A549 (cell line): ENCODE measurements at regions not wholly inside any gene's neighbourhood (a gene's known extent, or its start where the extent isn't known, plus 50 kb on each side); places are given as distances from the start of the nearest gene placed in this dataset.
A peak's percentile ranks its signal among the peaks of the same experiment; 100 is the strongest.

Experiments used
- ATAC-seq, 2 experiments: fragments of 200-7000 bp in 1 of 2; fragments of >200 bp in 1 of 2; cut with Nextera tagmentation in 1 of 2; cut with Tn5 transposase in 1 of 2; 3 replicates each; pipeline versions ENCODE4 v1.8.0 to v1.9.1; 2018 to 2020; ENCODE audit warnings: mild to moderate bottlenecking in 1 of 2, moderate library complexity in 1 of 2
- CTCF ChIA-PET: fragments of 300-600 bp; sonication (Branson Sonifier 250); formaldehyde crosslinking; extraction: SDS; loops from one replicate; lab custom pipeline; 2021; ENCODE audit warnings: antibody characterized with exemption, inconsistent platforms; lab: Yijun Ruan, JAX
- POLR2A ChIA-PET: fragments of 350-600 bp; formaldehyde crosslinking; extraction: SDS; loops from one replicate; lab custom pipeline; 2021; ENCODE audit warnings: antibody characterized with exemption, inconsistent platforms; lab: Yijun Ruan, JAX
- DNase-seq, 2 experiments: peaks; one replicate each; pipeline versions ENCODE4 v3.0.0 to v3.0.0-alpha.2; 2011 to 2016; ENCODE audit warnings: low read depth in 1 of 2, low spot score in 1 of 2
- FAIRE-seq: peaks from 2 replicates; lab custom pipeline; 2011; peaks lifted over from hg19 to GRCh38; lab: Jason Lieb, UNC
- H3K27ac ChIP-seq, 2 experiments: fragments of >200 bp; sonication (Bioruptor Twin); formaldehyde crosslinking; 3 replicates each; pipeline ENCODE4 v1.5.1; 2016 to 2017
- H3K4me1 ChIP-seq: fragments of >200 bp; sonication (Bioruptor Twin); formaldehyde crosslinking; 3 replicates; pipeline ENCODE4 v1.6.1; 2016
- H3K4me2 ChIP-seq: fragments of >200 bp; sonication (Bioruptor Twin); formaldehyde crosslinking; 3 replicates; pipeline ENCODE4 v1.6.1; 2016
- H3K4me3 ChIP-seq: fragments of >200 bp; sonication (Bioruptor Twin); formaldehyde crosslinking; 3 replicates; pipeline ENCODE4 v1.5.1; 2016
- H3K9me3 ChIP-seq: fragments of >200 bp; sonication (Bioruptor Twin); formaldehyde crosslinking; 3 replicates; pipeline ENCODE4 v1.6.1; 2016
- CBX2 ChIP-seq: fragments of 200-600 bp; sonication (generic); IDR thresholded peaks from 2 replicates; pipeline ENCODE4 v1.6.1; 2016; ENCODE audit warnings: low read depth, mild to moderate bottlenecking, borderline replicate concordance
- CBX8 ChIP-seq: fragments of 200-600 bp; sonication (generic); IDR thresholded peaks from 2 replicates; pipeline ENCODE4 v1.6.1; 2016
- CEBPB ChIP-seq, 2 experiments: fragments of >200 bp in 1 of 2; sonication (Bioruptor Twin) in 1 of 2; formaldehyde crosslinking in 1 of 2; IDR thresholded peaks; 2 replicates each; pipeline ENCODE4 v1.6.1; 2012 to 2016
- CHD2 ChIP-seq: fragments of 150-350 bp; IDR thresholded peaks from 2 replicates; pipeline ENCODE4 v1.6.1; 2014; ENCODE audit warnings: low read length; ENCODE audit not compliant: partially characterized antibody
- EHMT2 ChIP-seq: fragments of 200-600 bp; sonication (generic); IDR thresholded peaks from 2 replicates; pipeline ENCODE4 v1.6.1; 2016; ENCODE audit warnings: antibody characterized with exemption, low read depth, mild to moderate bottlenecking, moderate library complexity
- EP300 ChIP-seq, 2 experiments: fragments of >200 bp; sonication (Bioruptor Twin); formaldehyde crosslinking; IDR thresholded peaks; 2 replicates in 1 of 2; 3 replicates in 1 of 2; pipeline ENCODE4 v1.6.1; 2016 to 2017
- ESRRA ChIP-seq: fragments of 150-350 bp; IDR thresholded peaks from 2 replicates; pipeline ENCODE4 v1.6.1; 2014; ENCODE audit warnings: mild to moderate bottlenecking, low read length, borderline replicate concordance
- FOSL2 ChIP-seq, 2 experiments: fragments of 450-650 bp in 1 of 2; fragments of >200 bp in 1 of 2; sonication (Bioruptor Twin) in 1 of 2; formaldehyde crosslinking; IDR thresholded peaks; 2 replicates each; pipeline versions ENCODE4 v1.5.0 to v1.6.1; 2016 to 2020; ENCODE audit warnings: mild to moderate bottlenecking in 1 of 2, moderate library complexity in 1 of 2
- GATA3 ChIP-seq: IDR thresholded peaks from 2 replicates; pipeline ENCODE4 v1.6.1; 2012; ENCODE audit warnings: borderline replicate concordance
- HEYL ChIP-seq: fragments of 250-450 bp; sonication (Bioruptor Pico); IDR thresholded peaks from 2 replicates; pipeline ENCODE4 v1.8.0; 2021; ENCODE audit warnings: mild to moderate bottlenecking, moderate library complexity
- HOXA7 ChIP-seq: fragments of 250-450 bp; sonication (Bioruptor Pico); IDR thresholded peaks from 2 replicates; pipeline ENCODE4 v1.5.0; 2020; ENCODE audit warnings: mild to moderate bottlenecking, moderate library complexity
- HOXB5 ChIP-seq: fragments of 250-450 bp; sonication (Bioruptor Pico); IDR thresholded peaks from 2 replicates; pipeline ENCODE4 v1.5.0; 2020; ENCODE audit warnings: mild to moderate bottlenecking, moderate library complexity
- JUN ChIP-seq, 2 experiments: fragments of >200 bp; sonication (Bioruptor Twin); formaldehyde crosslinking; IDR thresholded peaks; 2 replicates in 1 of 2; 3 replicates in 1 of 2; pipeline ENCODE4 v1.6.1; 2016 to 2017
- JUNB ChIP-seq: fragments of >200 bp; sonication (Bioruptor Twin); formaldehyde crosslinking; IDR thresholded peaks from 2 replicates; pipeline ENCODE4 v1.6.1; 2016
- MAFK ChIP-seq: fragments of 450-650 bp; IDR thresholded peaks from 2 replicates; pipeline ENCODE4 v1.6.1; 2014; ENCODE audit not compliant: partially characterized antibody
- NFE2L2 ChIP-seq: fragments of 150-350 bp; conservative IDR thresholded peaks from 2 replicates; pipeline ENCODE4 v1.6.1; 2014; ENCODE audit warnings: low read length
- NR3C1 ChIP-seq: fragments of >200 bp; sonication (Bioruptor Twin); formaldehyde crosslinking; IDR thresholded peaks from 3 replicates; pipeline ENCODE4 v1.6.1; 2017
- PHF8 ChIP-seq: fragments of 200-600 bp; sonication (generic); IDR thresholded peaks from 2 replicates; pipeline ENCODE4 v1.6.1; 2016; ENCODE audit warnings: low read depth, mild to moderate bottlenecking, antibody characterized with exemption, moderate library complexity, borderline replicate concordance
- RAD21 ChIP-seq, 2 experiments: fragments of >200 bp in 1 of 2; sonication (Bioruptor Twin) in 1 of 2; formaldehyde crosslinking in 1 of 2; IDR thresholded peaks in 1 of 2; conservative IDR thresholded peaks in 1 of 2; 2 replicates in 1 of 2; 3 replicates in 1 of 2; pipeline ENCODE4 v1.6.1; 2012 to 2018; ENCODE audit warnings: inconsistent platforms in 1 of 2
- RARB ChIP-seq: fragments of 250-450 bp; sonication (Bioruptor Pico); IDR thresholded peaks from 2 replicates; pipeline ENCODE4 v1.8.0; 2021; ENCODE audit warnings: mild to moderate bottlenecking, moderate library complexity
- RNF2 ChIP-seq: fragments of 200-600 bp; sonication (generic); IDR thresholded peaks from 2 replicates; pipeline ENCODE4 v1.6.1; 2016; ENCODE audit warnings: low read depth, mild to moderate bottlenecking, antibody characterized with exemption, moderate library complexity, borderline replicate concordance
- SMC3 ChIP-seq: fragments of >200 bp; sonication (Bioruptor Twin); formaldehyde crosslinking; IDR thresholded peaks from 3 replicates; pipeline ENCODE4 v1.6.1; 2018; ENCODE audit warnings: inconsistent platforms
- ZC3H11A ChIP-seq: fragments of 450-650 bp; IDR thresholded peaks from 2 replicates; pipeline ENCODE4 v1.6.1; 2014; ENCODE audit warnings: antibody characterized with exemption, mild to moderate bottlenecking
- ZNF302 ChIP-seq: fragments of 250-450 bp; sonication (Bioruptor Pico); IDR thresholded peaks from 2 replicates; pipeline ENCODE4 v1.9.0; 2021; ENCODE audit warnings: inconsistent platforms, mild to moderate bottlenecking, moderate library complexity
- WGBS: methylation state at CpG from one replicate; pipeline ENCODE4 v1.1.6; 2017; ENCODE audit errors: missing lambda C conversion rate; 5-methylcytosine and 5-hydroxymethylcytosine counted together
- TF ChIP-seq, protein P1 (sequence below): fragments of 250-450 bp; sonication (Bioruptor Pico); IDR thresholded peaks from 2 replicates; pipeline ENCODE4 v1.5.0; 2020; ENCODE audit warnings: low read depth, mild to moderate bottlenecking, moderate library complexity
- TF ChIP-seq, protein P2 (sequence below): fragments of >200 bp; sonication (Bioruptor Twin); formaldehyde crosslinking; IDR thresholded peaks from 3 replicates; pipeline ENCODE4 v1.6.1; 2016
- TF ChIP-seq, protein P3 (sequence below): IDR thresholded peaks from 2 replicates; pipeline ENCODE4 v1.6.1; 2012
- TF ChIP-seq, protein P4 (sequence below): IDR thresholded peaks from 2 replicates; pipeline ENCODE4 v1.6.1; 2012
- TF ChIP-seq, protein P5 (sequence below): fragments of >200 bp; sonication (Bioruptor Twin); formaldehyde crosslinking; IDR thresholded peaks from 2 replicates; pipeline ENCODE4 v1.6.1; 2016
- TF ChIP-seq, protein P6 (sequence below): fragments of 250-450 bp; sonication (Bioruptor Pico); IDR thresholded peaks from 2 replicates; pipeline ENCODE4 v1.5.0; 2021; ENCODE audit warnings: mild to moderate bottlenecking, moderate library complexity, borderline replicate concordance

DNA sequence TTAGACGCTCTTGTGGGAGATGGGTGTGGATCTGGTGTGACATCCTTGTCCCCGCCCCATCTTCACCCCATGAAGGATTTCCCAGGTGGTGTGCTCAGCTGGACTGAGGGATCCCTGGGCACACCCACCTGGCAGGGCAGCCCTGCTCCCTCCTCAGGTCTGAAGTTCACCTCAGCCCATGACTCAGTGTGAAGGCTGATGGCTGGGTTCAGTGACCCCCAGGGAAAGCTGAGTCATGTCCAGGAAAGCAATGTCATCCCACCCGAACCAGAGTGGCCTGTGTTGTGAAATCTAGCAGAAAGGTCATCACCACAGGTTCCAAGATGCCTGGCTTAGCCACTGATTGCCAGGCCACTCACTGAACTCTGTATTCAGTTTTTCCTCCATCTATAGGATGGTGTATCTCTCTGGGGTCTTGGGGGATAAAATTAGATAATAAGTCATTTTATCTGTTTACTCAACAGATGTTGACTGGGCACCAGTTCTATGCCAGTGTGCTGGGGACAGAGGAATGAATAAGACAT, 97.7 kb upstream of the JUN start:
- CTCF ChIA-PET: interaction anchor here (1.2 kb wide), 1 partner anchor 16 kb away, joined by 3 read pairs; no protein-coding TSS in a partner anchor
- 38% methylated on average over 2 of the region's 3 CpGs for WGBS
- peak; percentile 86 to 88 for ATAC-seq

DNA sequence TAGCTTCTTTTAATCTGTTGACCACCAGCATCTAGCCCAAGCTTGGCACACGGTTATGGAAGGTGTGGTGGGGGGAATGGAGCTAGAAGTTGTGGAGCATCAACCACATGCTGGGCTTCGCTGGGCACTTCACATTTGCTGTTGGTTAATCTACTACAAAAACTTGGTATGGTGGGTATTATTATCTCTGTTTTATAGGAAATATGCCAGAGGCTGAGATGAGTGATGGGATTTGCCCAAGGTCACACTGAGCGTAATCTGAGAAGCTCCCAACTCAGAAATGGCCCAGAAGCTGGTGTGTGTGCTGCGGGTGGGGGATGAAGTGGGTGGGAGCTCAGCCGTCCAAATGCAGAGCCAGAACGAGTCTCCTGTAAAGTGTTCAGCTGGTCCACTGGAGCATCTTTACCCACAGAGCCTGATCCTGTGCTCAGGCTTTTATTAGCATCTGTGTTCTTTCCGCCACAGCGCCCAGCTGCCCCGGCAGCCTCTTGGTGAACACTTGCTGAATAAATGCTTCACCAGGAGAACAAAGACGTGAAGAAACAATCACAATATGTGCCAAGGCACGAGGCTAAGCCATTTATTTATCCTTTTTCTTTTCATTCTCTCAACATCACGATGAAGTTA, 98.6 kb upstream of the JUN start:
- ATAC-seq (no peak), FAIRE-seq (no peak), DNase-seq (no peak)
- 93% methylated on average over 12 of the region's 12 CpGs for WGBS
- H3K4me3 ChIP-seq: no peak overlapping the region
- peak overlapping the region; percentile 46 for H3K4me2 ChIP-seq
- ChIA-PET CTCF (interaction anchor here (1.0 kb wide), 1 partner anchor 10 kb away, joined by 3 read pairs; no protein-coding TSS in a partner anchor), POLR2A (interaction anchor here (0.9 to 2.1 kb wide), 5 partner anchors 21 to 99 kb away, joined by 3 to 11 read pairs (median 6); partner anchors contain the start of gene JUN)
- TF ChIP-seq, protein P1, sequence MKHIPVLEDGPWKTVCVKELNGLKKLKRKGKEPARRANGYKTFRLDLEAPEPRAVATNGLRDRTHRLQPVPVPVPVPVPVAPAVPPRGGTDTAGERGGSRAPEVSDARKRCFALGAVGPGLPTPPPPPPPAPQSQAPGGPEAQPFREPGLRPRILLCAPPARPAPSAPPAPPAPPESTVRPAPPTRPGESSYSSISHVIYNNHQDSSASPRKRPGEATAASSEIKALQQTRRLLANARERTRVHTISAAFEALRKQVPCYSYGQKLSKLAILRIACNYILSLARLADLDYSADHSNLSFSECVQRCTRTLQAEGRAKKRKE: no peak
- TF ChIP-seq HOXA7 (CRISPR knock-in tag) (no peak), ZC3H11A (no peak), NFE2L2 (no peak), ESRRA (no peak), PHF8 (no peak), ZNF302 (no peak), CEBPB (IDR thresholded peaks at IDR 0.05) (no peak), RNF2 (no peak), MAFK (no peak), HEYL (CRISPR knock-in tag) (no peak), JUNB (no peak), CBX8 (no peak), CBX2 (no peak), CHD2 (no peak), NR3C1 (no peak)
- TF ChIP-seq, protein P2, sequence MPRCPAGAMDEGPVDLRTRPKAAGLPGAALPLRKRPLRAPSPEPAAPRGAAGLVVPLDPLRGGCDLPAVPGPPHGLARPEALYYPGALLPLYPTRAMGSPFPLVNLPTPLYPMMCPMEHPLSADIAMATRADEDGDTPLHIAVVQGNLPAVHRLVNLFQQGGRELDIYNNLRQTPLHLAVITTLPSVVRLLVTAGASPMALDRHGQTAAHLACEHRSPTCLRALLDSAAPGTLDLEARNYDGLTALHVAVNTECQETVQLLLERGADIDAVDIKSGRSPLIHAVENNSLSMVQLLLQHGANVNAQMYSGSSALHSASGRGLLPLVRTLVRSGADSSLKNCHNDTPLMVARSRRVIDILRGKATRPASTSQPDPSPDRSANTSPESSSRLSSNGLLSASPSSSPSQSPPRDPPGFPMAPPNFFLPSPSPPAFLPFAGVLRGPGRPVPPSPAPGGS: no peak
- TF ChIP-seq, protein P3, sequence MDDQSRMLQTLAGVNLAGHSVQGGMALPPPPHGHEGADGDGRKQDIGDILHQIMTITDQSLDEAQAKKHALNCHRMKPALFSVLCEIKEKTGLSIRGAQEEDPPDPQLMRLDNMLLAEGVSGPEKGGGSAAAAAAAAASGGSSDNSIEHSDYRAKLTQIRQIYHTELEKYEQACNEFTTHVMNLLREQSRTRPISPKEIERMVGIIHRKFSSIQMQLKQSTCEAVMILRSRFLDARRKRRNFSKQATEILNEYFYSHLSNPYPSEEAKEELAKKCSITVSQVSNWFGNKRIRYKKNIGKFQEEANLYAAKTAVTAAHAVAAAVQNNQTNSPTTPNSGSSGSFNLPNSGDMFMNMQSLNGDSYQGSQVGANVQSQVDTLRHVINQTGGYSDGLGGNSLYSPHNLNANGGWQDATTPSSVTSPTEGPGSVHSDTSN: no peak
- H3K9me3 ChIP-seq: no peaks in the 10 kb centered on the region
- H3K4me1 ChIP-seq: peaks cover 52% of the 10 kb centered on the region
- peak overlapping the region; percentile 81 to 91 for H3K27ac ChIP-seq

More for the DNA sequence above, 97.7 kb upstream of the JUN start:
- peak; percentile 64 to 89 for DNase-seq
- Histone ChIP-seq H3K27ac (peak overlapping the region; percentile 81 to 91), H3K4me2 (peak overlapping the region; percentile 46)
- TF ChIP-seq HOXB5 (CRISPR knock-in tag): 0 out of 2 replicates have a peak, but pooled peaks have one; percentile 24
- no peak for TF ChIP-seq ZNF302
- peak; percentile 39; the same call in 2 of the 3 replicates for TF ChIP-seq SMC3
- TF ChIP-seq ESRRA: peak; percentile 75; the same call in 1 of the 2 replicates
- peak; percentile 47 to 66; a peak in 3 of 5 replicates for TF ChIP-seq JUN (IDR thresholded peaks at IDR 0.05)
- TF ChIP-seq, protein P4, sequence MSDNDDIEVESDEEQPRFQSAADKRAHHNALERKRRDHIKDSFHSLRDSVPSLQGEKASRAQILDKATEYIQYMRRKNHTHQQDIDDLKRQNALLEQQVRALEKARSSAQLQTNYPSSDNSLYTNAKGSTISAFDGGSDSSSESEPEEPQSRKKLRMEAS: peak; percentile 46
- TF ChIP-seq, protein P5, sequence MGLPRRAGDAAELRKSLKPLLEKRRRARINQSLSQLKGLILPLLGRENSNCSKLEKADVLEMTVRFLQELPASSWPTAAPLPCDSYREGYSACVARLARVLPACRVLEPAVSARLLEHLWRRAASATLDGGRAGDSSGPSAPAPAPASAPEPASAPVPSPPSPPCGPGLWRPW: peak; percentile 33; the same call in 1 of the 2 replicates
- TF ChIP-seq GATA3: peak; percentile 75
- TF ChIP-seq CEBPB (IDR thresholded peaks at IDR 0.05): peak; percentile 81 to 94
- peak; percentile 89 for TF ChIP-seq NFE2L2
- TF ChIP-seq, protein P6, sequence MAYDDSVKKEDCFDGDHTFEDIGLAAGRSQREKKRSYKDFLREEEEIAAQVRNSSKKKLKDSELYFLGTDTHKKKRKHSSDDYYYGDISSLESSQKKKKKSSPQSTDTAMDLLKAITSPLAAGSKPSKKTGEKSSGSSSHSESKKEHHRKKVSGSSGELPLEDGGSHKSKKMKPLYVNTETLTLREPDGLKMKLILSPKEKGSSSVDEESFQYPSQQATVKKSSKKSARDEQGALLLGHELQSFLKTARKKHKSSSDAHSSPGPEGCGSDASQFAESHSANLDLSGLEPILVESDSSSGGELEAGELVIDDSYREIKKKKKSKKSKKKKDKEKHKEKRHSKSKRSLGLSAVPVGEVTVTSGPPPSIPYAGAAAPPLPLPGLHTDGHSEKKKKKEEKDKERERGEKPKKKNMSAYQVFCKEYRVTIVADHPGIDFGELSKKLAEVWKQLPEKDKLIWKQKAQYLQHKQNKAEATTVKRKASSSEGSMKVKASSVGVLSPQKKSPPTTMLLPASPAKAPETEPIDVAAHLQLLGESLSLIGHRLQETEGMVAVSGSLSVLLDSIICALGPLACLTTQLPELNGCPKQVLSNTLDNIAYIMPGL (CRISPR knock-in tag): no peak
- TF ChIP-seq JUNB: peak; percentile 78
- TF ChIP-seq, protein P2: 0 out of 3 replicates have a peak, but pooled peaks have one; percentile 39
- no peak for TF ChIP-seq PHF8
- TF ChIP-seq MAFK: peak; percentile 97
- 0 out of 2 replicates have a peak, but pooled peaks have one; percentile 27 for TF ChIP-seq RARB (CRISPR knock-in tag)
- TF ChIP-seq FOSL2 (IDR thresholded peaks at IDR 0.05): peak; percentile 71
- peak; percentile 90 for TF ChIP-seq FOSL2 (CRISPR knock-in tag; IDR thresholded peaks at IDR 0.05)
- peak in 1 of 2 experiments; percentile 34; a peak in 2 of 5 replicates for TF ChIP-seq RAD21 (conservative IDR thresholded peaks at IDR 0.05 in 1 of 2, IDR thresholded peaks at IDR 0.05 in 1 of 2)
- TF ChIP-seq EP300 (IDR thresholded peaks at IDR 0.05): peak; percentile 70 to 72; a peak in 3 of 5 replicates
- no peak for TF ChIP-seq EHMT2
- TF ChIP-seq, all 56 proteins: peak for 16
- Histone ChIP-seq H3K9me3 (no peaks in the 10 kb centered on the region), H3K4me1 (peaks cover 52% of the 10 kb centered on the region), H3K4me3 (no peak overlapping the region)
- POLR2A ChIA-PET: interaction anchor here (1.2 kb wide), 1 partner anchor 415 kb away, joined by 3 read pairs; no protein-coding TSS in a partner anchor
- no peak for FAIRE-seq
